GM12878 (cell line): ENCODE measurements at regions not wholly inside any gene's neighbourhood (a gene's known extent, or its start where the extent isn't known, plus 50 kb on each side); places are given as distances from the start of the nearest gene placed in this dataset.

Source experiments
- ATAC-seq: fragments of 200-7000 bp; cut with Tn5 transposase; 3 replicates; pipeline ENCODE4 v1.9.1; 2020; ENCODE audit warnings: mild to moderate bottlenecking, moderate library complexity
- BruUV-seq: library from RNA; stranded (reverse); fragments of 400-500 nt; replicated peaks from 2 replicates; lab custom pipeline; 2021; lab: Mats Ljungman, UMichigan
- CTCF ChIA-PET: fragments of 300-600 bp; sonication (Branson Sonifier 250); formaldehyde crosslinking; extraction: SDS; loops from one replicate; lab custom pipeline; 2021; ENCODE audit warnings: inconsistent platforms; lab: Yijun Ruan, JAX
- POLR2A ChIA-PET: fragments of 350-600 bp; formaldehyde crosslinking; extraction: SDS; loops from one replicate; lab custom pipeline; 2021; ENCODE audit warnings: inconsistent platforms; lab: Charles Lee
- RAD21 ChIA-PET: fragments of 300-600 bp; sonication (Branson Sonifier 250); formaldehyde crosslinking; loops from one replicate; lab custom pipeline; 2023; ENCODE audit warnings: antibody characterized with exemption; ENCODE audit not compliant: unreplicated experiment; lab: Charles Lee
- SMC1A ChIA-PET: fragments of 300-600 bp; sonication (Branson Sonifier 250); formaldehyde crosslinking; loops from one replicate; lab custom pipeline; 2023; ENCODE audit not compliant: unreplicated experiment, uncharacterized antibody; lab: Charles Lee
- DNase-seq: peaks from one replicate; pipeline ENCODE4 v3.0.0-alpha.2; 2011; ENCODE audit warnings: low read depth, low spot score
- FAIRE-seq: peaks from 3 replicates; lab custom pipeline; 2011; peaks lifted over from hg19 to GRCh38; lab: Jason Lieb, UNC
- H2AFZ ChIP-seq: 2 replicates; pipeline ENCODE4 v1.6.0; 2011; ENCODE audit warnings: low read depth, low read length, control low read depth; ENCODE audit not compliant: control insufficient read depth
- H3K27ac ChIP-seq: 2 replicates; pipeline ENCODE4 v1.5.1; 2011; ENCODE audit warnings: control low read depth; ENCODE audit not compliant: control insufficient read depth, insufficient read depth
- H3K27me3 ChIP-seq, 2 experiments: replicated peaks in 1 of 2; 2 replicates each; pipeline versions ENCODE4 v1.6.0 to v1.6.1; 2011; ENCODE audit warnings: low read length in 1 of 2; ENCODE audit not compliant: control insufficient read depth in 2 of 2, insufficient read depth in 2 of 2
- H3K36me3 ChIP-seq, 2 experiments: 2 replicates each; pipeline ENCODE4 v1.5.1; 2011; ENCODE audit warnings: low read length in 1 of 2; ENCODE audit not compliant: control insufficient read depth in 2 of 2, insufficient read depth in 2 of 2
- H3K4me1 ChIP-seq: 2 replicates; pipeline ENCODE4 v1.6.1; 2011; ENCODE audit warnings: mild to moderate bottlenecking, low read length, moderate library complexity, mixed read lengths; ENCODE audit not compliant: control insufficient read depth, insufficient read depth
- H3K4me2 ChIP-seq: 2 replicates; pipeline ENCODE4 v1.6.0; 2011; ENCODE audit warnings: control low read depth; ENCODE audit not compliant: control insufficient read depth, insufficient read depth
- H3K4me3 ChIP-seq: fragments of 200-600 bp; sonication (generic); 2 replicates; pipeline ENCODE4 v1.5.1; 2016
- H3K79me2 ChIP-seq: 2 replicates; pipeline ENCODE4 v1.6.0; 2011; ENCODE audit warnings: low read length; ENCODE audit not compliant: control insufficient read depth, insufficient read depth
- H3K9ac ChIP-seq: 2 replicates; pipeline ENCODE4 v1.8.0; 2011; ENCODE audit warnings: low read length, control low read depth, mixed read lengths; ENCODE audit not compliant: control insufficient read depth, insufficient read depth
- H3K9me3 ChIP-seq: replicated peaks from 3 replicates; pipeline ENCODE4 v1.5.1; 2011; ENCODE audit warnings: mild to moderate bottlenecking, low read length; ENCODE audit not compliant: control insufficient read depth, insufficient read depth
- H4K20me1 ChIP-seq: 2 replicates; pipeline ENCODE4 v1.6.0; 2011; ENCODE audit not compliant: control insufficient read depth, insufficient read depth
- CBX3 ChIP-seq: fragments of 200-600 bp; sonication (generic); IDR thresholded peaks from 2 replicates; pipeline ENCODE4 v1.6.1; 2016; ENCODE audit warnings: low read depth, borderline replicate concordance
- CHD4 ChIP-seq: fragments of 200-600 bp; sonication (generic); IDR thresholded peaks from 2 replicates; pipeline ENCODE4 v1.6.1; 2016; ENCODE audit warnings: mild to moderate bottlenecking
- LARP7 ChIP-seq: fragments of 450-650 bp; IDR thresholded peaks from 2 replicates; pipeline ENCODE4 v1.6.1; 2017; ENCODE audit warnings: mild to moderate bottlenecking
- MYC ChIP-seq: IDR thresholded peaks from 2 replicates; pipeline ENCODE4 v1.6.1; 2011; ENCODE audit warnings: mild to moderate bottlenecking, low read length, moderate library complexity, inconsistent platforms; ENCODE audit not compliant: insufficient read depth, insufficient replicate concordance, insufficient read length, severe bottlenecking
- NFIC ChIP-seq: IDR thresholded peaks from 2 replicates; pipeline ENCODE4 v1.6.1; 2012; ENCODE audit warnings: low read depth, mild to moderate bottlenecking, inconsistent platforms, low read length, moderate library complexity
- TCF3 ChIP-seq: IDR thresholded peaks from 2 replicates; pipeline ENCODE4 v1.6.1; 2012; ENCODE audit warnings: low read depth, mild to moderate bottlenecking, low read length, borderline replicate concordance; ENCODE audit not compliant: insufficient read depth
- WGBS: methylation state at CpG from one replicate; pipeline ENCODE4 v1.1.6; 2016; ENCODE audit warnings: low lambda C conversion rate; ENCODE audit not compliant: insufficient replicate concordance, insufficient coverage; ENCODE audit errors: missing lambda C conversion rate; 5-methylcytosine and 5-hydroxymethylcytosine counted together
- in situ Hi-C: fragments of 300-500 bp; cut with MboI; formaldehyde crosslinking; loops from 9 replicates; pipeline ENCODE4 v1.14.3; 2018; ENCODE audit warnings: mixed read lengths
- intact Hi-C: fragments of 100-400 bp; cut with micrococcal nuclease; formaldehyde crosslinking; loops from one replicate; pipeline ENCODE4 v1.14.2; 2022; ENCODE audit not compliant: unreplicated experiment
- TF ChIP-seq, protein P1 (sequence below): IDR thresholded peaks from 2 replicates; pipeline ENCODE4 v1.6.1; 2011; ENCODE audit warnings: mild to moderate bottlenecking, low read depth, low read length, moderate library complexity; ENCODE audit not compliant: insufficient replicate concordance
- TF ChIP-seq, protein P2 (sequence below): fragments of 450-650 bp; conservative IDR thresholded peaks from 2 replicates; pipeline ENCODE4 v1.6.1; 2017; ENCODE audit warnings: mild to moderate bottlenecking, moderate library complexity

DNA sequence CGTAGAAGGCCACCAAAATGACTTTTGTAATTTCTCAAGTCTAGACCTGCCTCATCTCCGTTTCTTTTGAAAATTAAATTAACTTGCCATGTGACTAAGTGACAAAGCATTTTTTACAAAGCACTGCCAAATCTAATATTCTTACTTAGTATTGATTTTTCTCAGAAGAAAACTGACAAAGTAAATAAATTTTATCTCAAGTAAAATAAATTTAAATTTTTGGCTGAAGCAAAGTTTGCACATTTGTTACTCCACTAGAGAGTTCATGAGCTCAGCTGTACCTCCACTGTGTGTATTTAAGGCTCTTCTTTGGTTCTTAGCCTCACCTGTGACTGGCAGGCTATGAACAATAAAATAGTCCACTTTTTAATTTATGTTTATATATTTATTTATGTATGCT is 441.1 kb upstream of the PCDH10 start:
- Histone ChIP-seq H3K9me3 (no peaks in the 10 kb centered on the region), H3K4me1 (no peaks in the 10 kb centered on the region), H3K9ac (no peak overlapping the region), H4K20me1 (no peaks in the 10 kb centered on the region), H3K4me3 (no peak overlapping the region), H3K79me2 (no peaks in the 10 kb centered on the region), H2AFZ (no peak overlapping the region), H3K36me3 (no peaks in the 10 kb centered on the region), H3K4me2 (no peak overlapping the region), H3K27ac (no peak overlapping the region), H3K27me3 (no peaks in the 10 kb centered on the region)
- ATAC-seq (no peak), DNase-seq (no peak), FAIRE-seq (no peak)
- SMC1A ChIA-PET: no interaction called here
- POLR2A ChIA-PET: no interaction called here
- no TSS peak for BruUV-seq
- RAD21 ChIA-PET: no interaction called here
- in situ Hi-C loops: no loop called here
- intact Hi-C loops: no loop called here
- TF ChIP-seq, protein P1, sequence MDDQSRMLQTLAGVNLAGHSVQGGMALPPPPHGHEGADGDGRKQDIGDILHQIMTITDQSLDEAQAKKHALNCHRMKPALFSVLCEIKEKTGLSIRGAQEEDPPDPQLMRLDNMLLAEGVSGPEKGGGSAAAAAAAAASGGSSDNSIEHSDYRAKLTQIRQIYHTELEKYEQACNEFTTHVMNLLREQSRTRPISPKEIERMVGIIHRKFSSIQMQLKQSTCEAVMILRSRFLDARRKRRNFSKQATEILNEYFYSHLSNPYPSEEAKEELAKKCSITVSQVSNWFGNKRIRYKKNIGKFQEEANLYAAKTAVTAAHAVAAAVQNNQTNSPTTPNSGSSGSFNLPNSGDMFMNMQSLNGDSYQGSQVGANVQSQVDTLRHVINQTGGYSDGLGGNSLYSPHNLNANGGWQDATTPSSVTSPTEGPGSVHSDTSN: no peak
- no peak for TF ChIP-seq MYC
- no peak for TF ChIP-seq CHD4
- TF ChIP-seq, protein P2, sequence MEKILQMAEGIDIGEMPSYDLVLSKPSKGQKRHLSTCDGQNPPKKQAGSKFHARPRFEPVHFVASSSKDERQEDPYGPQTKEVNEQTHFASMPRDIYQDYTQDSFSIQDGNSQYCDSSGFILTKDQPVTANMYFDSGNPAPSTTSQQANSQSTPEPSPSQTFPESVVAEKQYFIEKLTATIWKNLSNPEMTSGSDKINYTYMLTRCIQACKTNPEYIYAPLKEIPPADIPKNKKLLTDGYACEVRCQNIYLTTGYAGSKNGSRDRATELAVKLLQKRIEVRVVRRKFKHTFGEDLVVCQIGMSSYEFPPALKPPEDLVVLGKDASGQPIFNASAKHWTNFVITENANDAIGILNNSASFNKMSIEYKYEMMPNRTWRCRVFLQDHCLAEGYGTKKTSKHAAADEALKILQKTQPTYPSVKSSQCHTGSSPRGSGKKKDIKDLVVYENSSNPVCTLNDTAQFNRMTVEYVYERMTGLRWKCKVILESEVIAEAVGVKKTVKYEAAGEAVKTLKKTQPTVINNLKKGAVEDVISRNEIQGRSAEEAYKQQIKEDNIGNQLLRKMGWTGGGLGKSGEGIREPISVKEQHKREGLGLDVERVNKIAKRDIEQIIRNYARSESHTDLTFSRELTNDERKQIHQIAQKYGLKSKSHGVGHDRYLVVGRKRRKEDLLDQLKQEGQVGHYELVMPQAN: no peak
- TF ChIP-seq CBX3: no peak
- no peak for TF ChIP-seq NFIC
- no peak for TF ChIP-seq LARP7
- no peak for TF ChIP-seq TCF3
- 12% methylated on average over 2 of the region's 2 CpGs for WGBS
- CTCF ChIA-PET: interaction anchor here (1.4 kb wide), 1 partner anchor 8 kb away, joined by 3 read pairs; no protein-coding TSS in a partner anchor
